ENCODE measurements at regions not wholly inside any gene's neighbourhood (a gene's known extent, or its start where the extent isn't known, plus 50 kb on each side); places are given as distances from the start of the nearest gene placed in this dataset.

- no peak for DNase-seq (ENCODE audit: low read depth in 1 of 2, low spot score in 1 of 2)
- ChIA-PET POLR2A (no interaction called here), CTCF (no interaction called here)
- Histone ChIP-seq H3K4me1 (no peaks in the 10 kb centered on the region), H3K9me3 (no peaks in the 10 kb centered on the region), H3K27ac (no peak overlapping the region), H3K4me2 (no peak overlapping the region), H3K4me3 (no peak overlapping the region)
- FAIRE-seq, result no peak
- TF ChIP-seq CHD2 (IDR thresholded peaks at IDR 0.05; ENCODE audit: low read length, partially characterized antibody), result no peak
- no peak for ATAC-seq
These were observed 796.8 kb downstream of the NLGN4X start for GRCh38 chrX:5431823-5432222.

- DNase-seq (ENCODE audit: low read depth in 1 of 2, low spot score in 1 of 2) (no peak), ATAC-seq (no peak), FAIRE-seq (no peak)
- Histone ChIP-seq H3K9me3 (no peaks in the 10 kb centered on the region), H3K4me3 (no peak overlapping the region), H3K27ac (no peak overlapping the region), H3K4me1 (no peaks in the 10 kb centered on the region), H3K4me2 (no peak overlapping the region)
- TF ChIP-seq GATA3 (IDR thresholded peaks at IDR 0.05; ENCODE audit: borderline replicate concordance) (no peak), SMC3 (IDR thresholded peaks at IDR 0.05) (no peak), NFE2L2 (conservative IDR thresholded peaks at IDR 0.05; ENCODE audit: low read length) (no peak), CHD2 (IDR thresholded peaks at IDR 0.05; ENCODE audit: low read length, partially characterized antibody) (no peak), TP53 (CRISPR knock-in tag; IDR thresholded peaks at IDR 0.05) (no peak), HOXB13 (CRISPR knock-in tag; IDR thresholded peaks at IDR 0.05; ENCODE audit: low read depth) (no peak), MAFK (IDR thresholded peaks at IDR 0.05; ENCODE audit: partially characterized antibody) (no peak), HMGXB4 (CRISPR knock-in tag; IDR thresholded peaks at IDR 0.05; ENCODE audit: borderline replicate concordance) (no peak), FOSL2 (IDR thresholded peaks at IDR 0.05) (no peak), FOSL2 (CRISPR knock-in tag; IDR thresholded peaks at IDR 0.05) (no peak), POLR2A (IDR thresholded peaks at IDR 0.05; ENCODE audit: low read length) (no peak), ZNF302 (CRISPR knock-in tag; IDR thresholded peaks at IDR 0.05) (no peak), EHMT2 (IDR thresholded peaks at IDR 0.05; ENCODE audit: low read depth) (no peak), ATOH8 (CRISPR knock-in tag; IDR thresholded peaks at IDR 0.05; ENCODE audit: low read depth) (no peak), JUN (IDR thresholded peaks at IDR 0.05) (no peak), CTCF (IDR thresholded peaks at IDR 0.05) (no peak), PHF8 (IDR thresholded peaks at IDR 0.05; ENCODE audit: borderline replicate concordance, low read depth) (no peak), FOSB (CRISPR knock-in tag; IDR thresholded peaks at IDR 0.05) (no peak)
- TF ChIP-seq, protein P1, sequence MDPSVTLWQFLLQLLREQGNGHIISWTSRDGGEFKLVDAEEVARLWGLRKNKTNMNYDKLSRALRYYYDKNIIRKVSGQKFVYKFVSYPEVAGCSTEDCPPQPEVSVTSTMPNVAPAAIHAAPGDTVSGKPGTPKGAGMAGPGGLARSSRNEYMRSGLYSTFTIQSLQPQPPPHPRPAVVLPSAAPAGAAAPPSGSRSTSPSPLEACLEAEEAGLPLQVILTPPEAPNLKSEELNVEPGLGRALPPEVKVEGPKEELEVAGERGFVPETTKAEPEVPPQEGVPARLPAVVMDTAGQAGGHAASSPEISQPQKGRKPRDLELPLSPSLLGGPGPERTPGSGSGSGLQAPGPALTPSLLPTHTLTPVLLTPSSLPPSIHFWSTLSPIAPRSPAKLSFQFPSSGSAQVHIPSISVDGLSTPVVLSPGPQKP (IDR thresholded peaks at IDR 0.05; ENCODE audit: low read depth, low read length), result no peak
- TF ChIP-seq, protein P2, sequence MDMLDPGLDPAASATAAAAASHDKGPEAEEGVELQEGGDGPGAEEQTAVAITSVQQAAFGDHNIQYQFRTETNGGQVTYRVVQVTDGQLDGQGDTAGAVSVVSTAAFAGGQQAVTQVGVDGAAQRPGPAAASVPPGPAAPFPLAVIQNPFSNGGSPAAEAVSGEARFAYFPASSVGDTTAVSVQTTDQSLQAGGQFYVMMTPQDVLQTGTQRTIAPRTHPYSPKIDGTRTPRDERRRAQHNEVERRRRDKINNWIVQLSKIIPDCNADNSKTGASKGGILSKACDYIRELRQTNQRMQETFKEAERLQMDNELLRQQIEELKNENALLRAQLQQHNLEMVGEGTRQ (IDR thresholded peaks at IDR 0.05), result no peak
- TF ChIP-seq, protein P3, sequence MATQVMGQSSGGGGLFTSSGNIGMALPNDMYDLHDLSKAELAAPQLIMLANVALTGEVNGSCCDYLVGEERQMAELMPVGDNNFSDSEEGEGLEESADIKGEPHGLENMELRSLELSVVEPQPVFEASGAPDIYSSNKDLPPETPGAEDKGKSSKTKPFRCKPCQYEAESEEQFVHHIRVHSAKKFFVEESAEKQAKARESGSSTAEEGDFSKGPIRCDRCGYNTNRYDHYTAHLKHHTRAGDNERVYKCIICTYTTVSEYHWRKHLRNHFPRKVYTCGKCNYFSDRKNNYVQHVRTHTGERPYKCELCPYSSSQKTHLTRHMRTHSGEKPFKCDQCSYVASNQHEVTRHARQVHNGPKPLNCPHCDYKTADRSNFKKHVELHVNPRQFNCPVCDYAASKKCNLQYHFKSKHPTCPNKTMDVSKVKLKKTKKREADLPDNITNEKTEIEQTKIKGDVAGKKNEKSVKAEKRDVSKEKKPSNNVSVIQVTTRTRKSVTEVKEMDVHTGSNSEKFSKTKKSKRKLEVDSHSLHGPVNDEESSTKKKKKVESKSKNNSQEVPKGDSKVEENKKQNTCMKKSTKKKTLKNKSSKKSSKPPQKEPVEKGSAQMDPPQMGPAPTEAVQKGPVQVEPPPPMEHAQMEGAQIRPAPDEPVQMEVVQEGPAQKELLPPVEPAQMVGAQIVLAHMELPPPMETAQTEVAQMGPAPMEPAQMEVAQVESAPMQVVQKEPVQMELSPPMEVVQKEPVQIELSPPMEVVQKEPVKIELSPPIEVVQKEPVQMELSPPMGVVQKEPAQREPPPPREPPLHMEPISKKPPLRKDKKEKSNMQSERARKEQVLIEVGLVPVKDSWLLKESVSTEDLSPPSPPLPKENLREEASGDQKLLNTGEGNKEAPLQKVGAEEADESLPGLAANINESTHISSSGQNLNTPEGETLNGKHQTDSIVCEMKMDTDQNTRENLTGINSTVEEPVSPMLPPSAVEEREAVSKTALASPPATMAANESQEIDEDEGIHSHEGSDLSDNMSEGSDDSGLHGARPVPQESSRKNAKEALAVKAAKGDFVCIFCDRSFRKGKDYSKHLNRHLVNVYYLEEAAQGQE (IDR thresholded peaks at IDR 0.05), result no peak
- CTCF ChIA-PET, result no interaction called here
- POLR2A ChIA-PET, result no interaction called here
These were observed 803.5 kb downstream of the NLGN4X start for GRCh38 chrX:5425119-5425518.

Data from A549 (cell line).